HepG2 (cell line): ENCODE measurements at regions not wholly inside any gene's neighbourhood (a gene's known extent, or its start where the extent isn't known, plus 50 kb on each side); places are given as distances from the start of the nearest gene placed in this dataset.

ENCODE experiments used
- ARID4A ChIP-seq: sonication (generic); formaldehyde crosslinking; IDR thresholded peaks from 2 replicates; pipeline ENCODE4 v1.5.0; 2020; ENCODE audit warnings: mild to moderate bottlenecking, missing genetic modification reagents, borderline replicate concordance
- CHD4 ChIP-seq: fragments of 200-600 bp; sonication (generic); IDR thresholded peaks from 2 replicates; pipeline ENCODE4 v1.7.0; 2017; ENCODE audit warnings: mild to moderate bottlenecking, low read length, borderline replicate concordance
- STAG1 ChIP-seq: sonication (generic); formaldehyde crosslinking; IDR thresholded peaks from 2 replicates; pipeline ENCODE4 v1.4.0; 2020; ENCODE audit warnings: missing genetic modification reagents
- SUZ12 ChIP-seq: fragments of 150-350 bp; IDR thresholded peaks from 2 replicates; pipeline ENCODE4 v1.6.1; 2014; ENCODE audit warnings: low read depth, low read length
- ZNF652 ChIP-seq: IDR thresholded peaks from 2 replicates; pipeline ENCODE4 v1.6.1; 2016; ENCODE audit warnings: low read depth, borderline replicate concordance

DNA sequence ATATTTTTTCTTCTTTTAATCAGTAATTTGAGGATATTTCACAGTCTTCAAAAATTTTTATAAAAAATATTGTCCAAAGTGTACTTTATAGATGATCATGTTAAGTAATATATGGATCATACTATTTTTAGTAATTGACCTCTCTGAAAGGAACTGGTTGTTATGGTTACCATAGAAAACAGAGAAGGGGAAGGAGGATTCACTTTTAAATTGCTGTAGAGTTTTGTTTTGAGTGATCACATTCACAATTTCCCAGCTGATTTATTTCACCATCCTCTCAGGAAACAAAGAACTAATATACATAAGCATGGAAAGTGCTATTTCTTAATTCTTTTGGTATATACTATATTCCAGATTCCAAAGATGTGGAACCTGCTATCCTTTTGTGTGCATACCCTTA lies 56.5 kb upstream of the NREP start:
- TF ChIP-seq ARID4A (CRISPR knock-in tag) (no peak), ZNF652 (CRISPR knock-in tag) (no peak), SUZ12 (no peak), STAG1 (CRISPR knock-in tag) (no peak), CHD4 (no peak)
